AG10803 (cell line): ENCODE measurements at regions not wholly inside any gene's neighbourhood (a gene's known extent, or its start where the extent isn't known, plus 50 kb on each side); places are given as distances from the start of the nearest gene placed in this dataset.
"Not testable (repeated sequence)": the region's sequence is repeated elsewhere in the genome, so short reads cannot be mapped to it uniquely, and the experiment has no call there.

Experiments
- DNase-seq: peaks from one replicate; pipeline ENCODE4 v3.0.0; 2010; ENCODE audit warnings: low read depth
- H3K4me3 ChIP-seq: 2 replicates; pipeline ENCODE4 v1.5.1; 2011; ENCODE audit warnings: mild to moderate bottlenecking, low read length, control low read depth
- CTCF ChIP-seq: conservative IDR thresholded peaks from 2 replicates; pipeline ENCODE4 v1.5.1; 2011; ENCODE audit warnings: mild to moderate bottlenecking, low read length, control low read depth, inconsistent platforms

DNA sequence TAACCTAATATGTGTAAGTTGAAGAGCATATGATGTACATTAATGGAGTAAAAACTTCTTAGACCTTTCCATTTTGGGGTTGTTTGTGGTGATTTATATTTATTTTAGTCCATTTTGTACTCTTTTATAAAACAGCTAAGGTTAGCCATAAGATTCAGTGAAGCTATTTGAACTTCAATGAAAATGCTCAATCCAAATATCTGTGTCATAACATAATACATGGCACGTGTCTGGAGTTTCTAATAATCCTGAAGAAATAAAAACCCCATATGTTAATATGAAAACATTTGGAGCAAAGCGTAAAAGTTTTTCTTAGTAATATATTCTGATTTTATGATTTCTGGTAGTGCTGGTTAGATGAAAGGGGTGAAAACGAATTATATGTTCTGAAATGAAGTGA, 1729.7 kb downstream of the PCDH9 start:
- DNase-seq = no peak
- TF ChIP-seq CTCF = no peak
- H3K4me3 ChIP-seq = no peak overlapping the region

DNA sequence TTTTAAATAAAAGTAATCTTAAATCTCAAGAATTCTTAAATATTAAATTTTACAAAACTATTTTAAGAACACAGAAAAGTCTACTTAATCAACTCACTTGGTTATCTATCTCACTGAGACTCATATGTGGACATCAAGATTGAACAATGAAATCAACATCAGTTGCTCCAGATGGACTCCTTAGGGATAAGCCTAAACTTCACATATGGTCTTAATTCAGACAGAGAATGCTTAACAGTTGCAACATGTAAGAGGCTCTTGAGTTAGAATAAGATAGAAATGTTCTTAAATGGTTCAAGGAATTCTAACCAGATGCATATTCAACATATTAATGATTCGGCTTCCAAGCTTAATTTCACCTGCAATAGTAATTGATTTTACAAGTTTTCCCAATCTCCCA, 1730.9 kb downstream of the PCDH9 start:
- no peak overlapping the region for H3K4me3 ChIP-seq
- DNase-seq = peak; percentile 54
- no peak for TF ChIP-seq CTCF

DNA sequence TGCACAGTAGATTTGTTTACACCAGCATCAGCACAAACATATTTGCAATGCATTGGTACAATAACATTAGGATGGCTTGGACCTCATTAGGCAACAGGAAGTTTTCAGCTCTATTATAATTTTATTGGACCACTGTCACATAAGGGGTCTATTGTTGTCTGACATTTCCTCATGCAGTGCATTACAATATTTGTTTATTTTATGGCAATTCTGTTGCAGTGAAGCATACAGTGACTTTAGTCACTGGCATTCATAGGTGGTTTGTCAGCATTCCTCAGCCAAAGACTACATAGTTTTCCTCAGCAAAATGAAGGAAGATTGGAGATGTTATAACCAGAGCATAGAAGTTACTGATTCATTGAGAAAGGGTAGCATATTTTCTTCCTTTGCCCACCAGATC, 1732.9 kb downstream of the PCDH9 start:
- no peak for TF ChIP-seq CTCF
- no peak overlapping the region for H3K4me3 ChIP-seq
- peak; percentile 40 for DNase-seq

GRCh38 chr13:65490725-65491124, 1739.4 kb downstream of the PCDH9 start:
- not testable (repeated sequence) for H3K4me3 ChIP-seq, DNase-seq

- no peak overlapping the region for H3K4me3 ChIP-seq
- no peak for TF ChIP-seq CTCF
- no peak for DNase-seq
These were observed 1741.5 kb downstream of the PCDH9 start for GRCh38 chr13:65488606-65489005.

- no peak overlapping the region for H3K4me3 ChIP-seq
- no peak for TF ChIP-seq CTCF
- no peak for DNase-seq
These were observed 1750.4 kb downstream of the PCDH9 start for GRCh38 chr13:65479692-65480091.

- no peak overlapping the region for H3K4me3 ChIP-seq
- DNase-seq = no peak
- TF ChIP-seq CTCF = no peak
These were observed 1756.9 kb downstream of the PCDH9 start for GRCh38 chr13:65473196-65473595.

DNA sequence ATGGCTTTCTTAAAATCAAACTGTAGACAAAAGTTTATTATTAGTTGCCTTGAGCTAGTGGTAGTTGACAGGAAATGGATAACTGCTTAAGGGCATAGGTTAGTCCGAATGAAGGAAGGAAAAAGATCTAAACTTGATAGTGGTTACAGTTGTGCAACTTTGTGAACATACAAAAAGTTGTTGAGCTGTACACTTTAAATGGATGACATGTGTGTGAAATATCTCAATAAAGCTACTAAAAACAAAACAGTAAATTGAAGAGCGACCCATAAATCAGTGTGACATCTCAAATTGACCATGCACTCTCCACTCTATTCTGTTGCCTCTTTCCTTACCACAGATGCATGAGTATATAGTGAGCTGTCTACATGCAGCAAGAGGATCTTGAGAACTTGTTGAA, 1757.8 kb downstream of the PCDH9 start:
- DNase-seq = no peak
- H3K4me3 ChIP-seq = no peak overlapping the region
- TF ChIP-seq CTCF = no peak
